ENCODE measurements at regions not wholly inside any gene's neighbourhood (a gene's known extent, or its start where the extent isn't known, plus 50 kb on each side); places are given as distances from the start of the nearest gene placed in this dataset. TPM values are rescaled to one million over a fixed set of nuclear protein-coding genes. Genes with fewer than 3 reads are reported as not detected.

GRCh38 chr4:166682200-166682599, 552.1 kb downstream of the SPOCK3 start:
- Mint-ChIP-seq H3K4me1 (no peaks in the 10 kb centered on the region), H3K36me3 (no peaks in the 10 kb centered on the region), H3K27me3 (ENCODE audit: insufficient read depth, low read depth) (no peaks in the 10 kb centered on the region), H3K4me3 (no peak overlapping the region), H3K27ac (no peak overlapping the region), H3K9me3 (no peaks in the 10 kb centered on the region)
- no peaks in the 10 kb centered on the region for H3K4me1 ChIP-seq
- no peak overlapping the region for H3K4me3 ChIP-seq
- H3F3A ChIP-seq (ENCODE audit: low read depth) = no peaks in the 10 kb centered on the region
- no peaks in the 10 kb centered on the region for H3K27me3 ChIP-seq
- TF ChIP-seq CTCF (IDR thresholded peaks at IDR 0.05) = no peak
- TF ChIP-seq EZH2phosphoT487 (IDR thresholded peaks at IDR 0.05) = no peak
- no peak for TF ChIP-seq EZH2 (IDR thresholded peaks at IDR 0.05)
- DNase-seq (ENCODE audit: low spot score) = no peak
- no peaks in the 10 kb centered on the region for H3K36me3 ChIP-seq
- no peaks in the 10 kb centered on the region for H3K79me2 ChIP-seq (ENCODE audit: low read depth)
- no peak overlapping the region for H3K9ac ChIP-seq
- H4K20me1 ChIP-seq (ENCODE audit: low read depth) = no peaks in the 10 kb centered on the region
- H3K4me2 ChIP-seq = no peak overlapping the region
- no peak overlapping the region for H2AFZ ChIP-seq (replicated peaks)
- no peak overlapping the region for H3K27ac ChIP-seq
- no peaks in the 10 kb centered on the region for H3K9me3 ChIP-seq (ENCODE audit: low read depth)

Small RNAs in the stretch of these regions (small RNA-seq; reads per million reads assigned to genes)
- gene RF00019 = not detected
